Endodermal cell (in vitro differentiated cells): ENCODE measurements at regions not wholly inside any gene's neighbourhood (a gene's known extent, or its start where the extent isn't known, plus 50 kb on each side); places are given as distances from the start of the nearest gene placed in this dataset.

Experiments
- DNase-seq: peaks from one replicate; pipeline ENCODE4 v3.0.0-alpha.2; 2017
- H3K27ac ChIP-seq: 2 replicates; pipeline ENCODE4 v1.5.1; 2013; ENCODE audit warnings: mild to moderate bottlenecking, low read depth, low read length, moderate library complexity
- H3K27me3 ChIP-seq: 2 replicates; pipeline ENCODE4 v1.6.1; 2013; ENCODE audit warnings: mild to moderate bottlenecking, low read length, moderate library complexity; ENCODE audit not compliant: insufficient read depth, control insufficient read depth, poor library complexity, severe bottlenecking
- H3K36me3 ChIP-seq: 2 replicates; pipeline ENCODE4 v1.7.0; 2013; ENCODE audit warnings: mild to moderate bottlenecking, low read length, moderate library complexity; ENCODE audit not compliant: control insufficient read depth, insufficient read depth
- H3K4me1 ChIP-seq: one replicate; pipeline ENCODE4 v1.7.0; 2013; ENCODE audit warnings: low read length; ENCODE audit not compliant: control insufficient read depth, insufficient read depth
- H3K4me3 ChIP-seq: 2 replicates; pipeline ENCODE4 v1.5.1; 2013; ENCODE audit warnings: mild to moderate bottlenecking, low read length, moderate library complexity
- H3K9ac ChIP-seq: 2 replicates; pipeline ENCODE4 v1.6.1; 2013; ENCODE audit warnings: mild to moderate bottlenecking, low read length, moderate library complexity; ENCODE audit not compliant: poor library complexity, severe bottlenecking; ENCODE audit errors: extremely low read depth
- H3K9me3 ChIP-seq: 2 replicates; pipeline ENCODE4 v1.6.1; 2013; ENCODE audit warnings: mild to moderate bottlenecking, low read length, moderate library complexity; ENCODE audit not compliant: control insufficient read depth
- H3K27ac Mint-ChIP-seq: 2 replicates; pipeline ENCODE4 v1.8.0; 2020; ENCODE audit warnings: mixed read lengths
- H3K27me3 Mint-ChIP-seq: 2 replicates; pipeline ENCODE4 v1.8.0; 2021; ENCODE audit warnings: mild to moderate bottlenecking, mixed read lengths; ENCODE audit not compliant: insufficient read depth
- H3K36me3 Mint-ChIP-seq: 2 replicates; pipeline ENCODE4 v1.8.0; 2020; ENCODE audit warnings: low read depth, mixed read lengths
- H3K4me1 Mint-ChIP-seq: 2 replicates; pipeline ENCODE4 v1.8.0; 2020; ENCODE audit warnings: mixed read lengths
- H3K4me3 Mint-ChIP-seq: 2 replicates; pipeline ENCODE4 v1.8.0; 2020; ENCODE audit warnings: mild to moderate bottlenecking, moderate library complexity, mixed read lengths
- H3K9me3 Mint-ChIP-seq: 2 replicates; pipeline ENCODE4 v1.8.0; 2020; ENCODE audit warnings: mild to moderate bottlenecking, mixed read lengths
- WGBS, 2 experiments: methylation state at CpG; one replicate each; pipeline versions ENCODE4 v1.1.5 to v1.1.7; 2013; ENCODE audit warnings: missing lambda C conversion rate in 2 of 2, mixed read lengths in 1 of 2; ENCODE audit not compliant: insufficient coverage in 1 of 2, insufficient read length in 1 of 2; 5-methylcytosine and 5-hydroxymethylcytosine counted together
- TF ChIP-seq, protein P1 (sequence below): fragments of 200-600 bp; sonication (generic); conservative IDR thresholded peaks from 2 replicates; pipeline ENCODE4 v1.5.0; 2021; ENCODE audit warnings: antibody characterized with exemption, mild to moderate bottlenecking

DNA sequence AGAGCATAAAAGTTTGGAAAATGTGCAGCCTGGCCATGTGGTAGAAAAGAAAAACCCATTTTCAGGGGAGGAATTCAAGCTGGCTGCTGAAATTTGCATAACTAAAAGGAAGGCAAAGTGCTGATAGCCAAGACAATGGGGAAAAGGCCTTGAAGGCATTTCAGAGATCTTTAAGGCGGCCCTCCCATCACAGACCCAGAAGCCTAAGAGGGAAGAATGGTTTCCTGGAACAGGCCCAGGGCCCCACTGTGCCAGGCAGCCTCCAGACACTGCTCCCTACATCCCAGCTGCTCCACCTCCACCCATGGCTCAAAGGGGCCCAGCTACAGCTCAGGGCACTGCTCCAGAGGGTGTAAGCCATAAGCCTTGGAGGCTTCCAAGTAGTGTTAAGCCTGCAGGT lies 158.0 kb upstream of the PRDX4 start:
- DNase-seq = peak; percentile 76
- Histone ChIP-seq H3K9me3 (no peaks in the 10 kb centered on the region), H3K27me3 (no peaks in the 10 kb centered on the region), H3K27ac (no peak overlapping the region), H3K36me3 (no peaks in the 10 kb centered on the region), H3K9ac (no peak overlapping the region), H3K4me3 (no peak overlapping the region), H3K4me1 (no peaks in the 10 kb centered on the region)
- Mint-ChIP-seq H3K4me1 (peaks cover 45% of the 10 kb centered on the region), H3K36me3 (no peaks in the 10 kb centered on the region), H3K4me3 (no peak overlapping the region), H3K9me3 (peaks cover 6% of the 10 kb centered on the region), H3K27ac (peak overlapping the region; percentile 22), H3K27me3 (no peaks in the 10 kb centered on the region)
- TF ChIP-seq, protein P1, sequence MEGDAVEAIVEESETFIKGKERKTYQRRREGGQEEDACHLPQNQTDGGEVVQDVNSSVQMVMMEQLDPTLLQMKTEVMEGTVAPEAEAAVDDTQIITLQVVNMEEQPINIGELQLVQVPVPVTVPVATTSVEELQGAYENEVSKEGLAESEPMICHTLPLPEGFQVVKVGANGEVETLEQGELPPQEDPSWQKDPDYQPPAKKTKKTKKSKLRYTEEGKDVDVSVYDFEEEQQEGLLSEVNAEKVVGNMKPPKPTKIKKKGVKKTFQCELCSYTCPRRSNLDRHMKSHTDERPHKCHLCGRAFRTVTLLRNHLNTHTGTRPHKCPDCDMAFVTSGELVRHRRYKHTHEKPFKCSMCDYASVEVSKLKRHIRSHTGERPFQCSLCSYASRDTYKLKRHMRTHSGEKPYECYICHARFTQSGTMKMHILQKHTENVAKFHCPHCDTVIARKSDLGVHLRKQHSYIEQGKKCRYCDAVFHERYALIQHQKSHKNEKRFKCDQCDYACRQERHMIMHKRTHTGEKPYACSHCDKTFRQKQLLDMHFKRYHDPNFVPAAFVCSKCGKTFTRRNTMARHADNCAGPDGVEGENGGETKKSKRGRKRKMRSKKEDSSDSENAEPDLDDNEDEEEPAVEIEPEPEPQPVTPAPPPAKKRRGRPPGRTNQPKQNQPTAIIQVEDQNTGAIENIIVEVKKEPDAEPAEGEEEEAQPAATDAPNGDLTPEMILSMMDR = no peak
- WGBS, 2 experiments = 75% methylated on average over 1 of the region's 1 CpG; no CpG with 5 or more reads in 1 of the 2 experiments

DNA sequence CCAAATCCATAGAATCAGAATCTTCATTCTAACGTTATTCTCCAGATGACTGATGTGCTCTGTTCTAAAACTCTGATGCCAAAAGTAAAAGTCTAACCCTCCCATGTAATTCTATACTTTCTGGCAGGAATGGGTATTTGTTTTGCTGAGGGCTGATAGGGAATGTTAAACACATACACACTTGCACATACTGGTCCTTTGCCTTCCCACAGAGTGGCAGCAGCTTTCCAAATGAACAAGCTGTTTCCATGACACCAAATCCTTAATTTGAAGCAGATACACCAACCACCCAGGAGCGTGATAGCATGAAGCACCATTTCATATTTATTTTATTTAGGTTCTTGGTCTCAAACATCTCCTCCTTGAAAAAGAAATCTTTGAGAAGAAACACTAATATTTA lies 155.5 kb upstream of the PRDX4 start:
- Histone ChIP-seq H3K9me3 (no peaks in the 10 kb centered on the region), H3K27ac (no peak overlapping the region), H3K36me3 (no peaks in the 10 kb centered on the region), H3K27me3 (no peaks in the 10 kb centered on the region), H3K4me1 (no peaks in the 10 kb centered on the region), H3K4me3 (no peak overlapping the region), H3K9ac (no peak overlapping the region)
- Mint-ChIP-seq H3K4me3 (no peak overlapping the region), H3K27me3 (no peaks in the 10 kb centered on the region), H3K9me3 (peaks cover 6% of the 10 kb centered on the region), H3K36me3 (no peaks in the 10 kb centered on the region), H3K4me1 (peaks cover 25% of the 10 kb centered on the region), H3K27ac (no peak overlapping the region)
- WGBS, 2 experiments = 70% methylated on average over 2 of the region's 2 CpGs; no CpG with 5 or more reads in 1 of the 2 experiments
- TF ChIP-seq, protein P1 = no peak
- DNase-seq = no peak

DNA sequence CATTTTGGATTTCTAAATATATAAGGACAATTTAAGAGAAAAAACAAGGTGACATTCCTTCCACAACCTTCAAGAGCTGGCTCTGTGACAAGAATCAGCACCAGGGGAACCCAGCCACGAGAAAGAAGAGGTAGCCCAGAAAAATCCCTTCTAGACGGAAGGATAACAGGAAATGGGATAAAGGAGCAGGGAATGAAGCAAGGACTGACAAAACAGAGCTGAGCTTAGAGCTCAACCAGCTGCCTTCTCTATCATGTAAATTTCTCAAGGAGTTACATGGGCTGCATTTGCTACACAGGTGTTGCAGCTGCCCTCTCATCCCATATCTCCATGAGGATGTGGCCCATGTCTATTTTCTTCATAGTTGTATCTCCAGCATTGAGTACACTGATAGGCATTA lies 154.2 kb upstream of the PRDX4 start:
- peaks cover 6% of the 10 kb centered on the region for H3K9me3 Mint-ChIP-seq
- H3K27ac Mint-ChIP-seq = peak overlapping the region; percentile 62
- no peaks in the 10 kb centered on the region for H3K4me1 ChIP-seq

More for the DNA sequence above, 154.2 kb upstream of the PRDX4 start:
- Histone ChIP-seq H3K9ac (no peak overlapping the region), H3K4me3 (no peak overlapping the region), H3K9me3 (no peaks in the 10 kb centered on the region), H3K27ac (no peak overlapping the region), H3K27me3 (no peaks in the 10 kb centered on the region), H3K36me3 (no peaks in the 10 kb centered on the region)
- H3K4me1 Mint-ChIP-seq = peaks cover 25% of the 10 kb centered on the region
- WGBS, 2 experiments = 27% methylated on average over 2 of the region's 2 CpGs; no CpG with 5 or more reads in 1 of the 2 experiments
- H3K36me3 Mint-ChIP-seq = no peaks in the 10 kb centered on the region
- H3K4me3 Mint-ChIP-seq = no peak overlapping the region
- no peaks in the 10 kb centered on the region for H3K27me3 Mint-ChIP-seq
- peak; percentile 57 for DNase-seq
- TF ChIP-seq, protein P1 = no peak
